K562 (cell line): ENCODE measurements at regions not wholly inside any gene's neighbourhood (a gene's known extent, or its start where the extent isn't known, plus 50 kb on each side); places are given as distances from the start of the nearest gene placed in this dataset.

ENCODE experiments used
- ATAC-seq: fragments of 200-7000 bp; cut with Tn5 transposase; 3 replicates; pipeline ENCODE4 v1.9.1; 2020; ENCODE audit warnings: moderate library complexity
- BruUV-seq: library from RNA; stranded (reverse); fragments of 400-500 nt; replicated peaks from 2 replicates; lab custom pipeline; 2021; lab: Mats Ljungman, UMichigan
- CTCF ChIA-PET: fragments of 300-600 bp; formaldehyde crosslinking; extraction: SDS; loops from one replicate; lab custom pipeline; 2021; ENCODE audit warnings: low intra/inter-chr PET ratio; lab: Yijun Ruan, JAX
- POLR2A ChIA-PET: fragments of 300-600, 350-650 bp; sonication (Branson Sonifier 250); formaldehyde crosslinking; extraction: SDS; loops from one replicate; lab custom pipeline; 2021; ENCODE audit warnings: antibody characterized with exemption, inconsistent platforms; lab: Yijun Ruan, JAX
- DNase-seq, 4 experiments: peaks; one replicate each; pipeline versions ENCODE4 v3.0.0 to v3.0.0-alpha.2; 2011 to 2018; ENCODE audit warnings: low spot score in 3 of 4, mixed read lengths in 3 of 4; ENCODE audit errors: extremely low read depth in 1 of 4
- FAIRE-seq: peaks from 2 replicates; lab custom pipeline; 2011; peaks lifted over from hg19 to GRCh38; lab: Jason Lieb, UNC
- H2AFZ ChIP-seq: 2 replicates; pipeline ENCODE4 v1.6.0; 2011; ENCODE audit warnings: low read depth, low read length, control low read depth, inconsistent platforms
- H3K27ac ChIP-seq: fragments of 200-600 bp; 3 replicates; pipeline ENCODE4 v1.8.0; 2011; ENCODE audit warnings: low read depth, mild to moderate bottlenecking, control low read depth, inconsistent platforms, low read length, moderate library complexity, mixed read lengths; ENCODE audit errors: extremely low read depth
- H3K27me3 ChIP-seq, 2 experiments: fragments of 300-600 bp in 1 of 2; 2 replicates in 1 of 2; 3 replicates in 1 of 2; pipeline versions ENCODE4 v1.6.0 to v1.8.0; 2011; ENCODE audit warnings: inconsistent platforms in 2 of 2, low read length in 2 of 2, mild to moderate bottlenecking in 1 of 2, mixed read lengths in 1 of 2, moderate library complexity in 1 of 2; ENCODE audit not compliant: control insufficient read depth in 2 of 2, insufficient read depth in 2 of 2
- H3K36me3 ChIP-seq: fragments of 300-600 bp; 3 replicates; pipeline ENCODE4 v1.8.0; 2011; ENCODE audit warnings: mild to moderate bottlenecking, low read length, inconsistent platforms; ENCODE audit not compliant: control insufficient read depth, insufficient read depth
- H3K4me1 ChIP-seq, 2 experiments: fragments of 200-600 bp in 1 of 2; replicated peaks in 1 of 2; 2 replicates in 1 of 2; 3 replicates in 1 of 2; pipeline versions ENCODE4 v1.5.1 to v1.8.0; 2011; ENCODE audit warnings: inconsistent platforms in 2 of 2, low read length in 2 of 2, mild to moderate bottlenecking in 1 of 2, mixed read lengths in 1 of 2, moderate library complexity in 1 of 2; ENCODE audit not compliant: control insufficient read depth in 2 of 2, insufficient read depth in 2 of 2
- H3K4me2 ChIP-seq: 2 replicates; pipeline ENCODE4 v1.6.1; 2011; ENCODE audit warnings: low read length, control low read depth, inconsistent platforms, mixed read lengths; ENCODE audit not compliant: insufficient read depth
- H3K4me3 ChIP-seq: fragments of 200-600 bp; sonication (generic), shearing (Covaris generic); 2 replicates; pipeline ENCODE4 v1.5.1; 2016; ENCODE audit warnings: control low read depth, inconsistent platforms
- H3K79me2 ChIP-seq: fragments of 200-600 bp; 3 replicates; pipeline ENCODE4 v1.8.0; 2011; ENCODE audit warnings: low read length, inconsistent platforms; ENCODE audit not compliant: control insufficient read depth, insufficient read depth
- H3K9ac ChIP-seq, 2 experiments: 2 replicates each; pipeline versions ENCODE4 v1.6.0 to v1.6.1; 2011; ENCODE audit warnings: low read depth in 2 of 2, low read length in 2 of 2, control low read depth in 1 of 2, inconsistent platforms in 1 of 2, mild to moderate bottlenecking in 1 of 2, mixed read lengths in 1 of 2; ENCODE audit not compliant: insufficient read depth in 1 of 2
- H3K9me1 ChIP-seq: one replicate; pipeline ENCODE4 v1.6.0; 2011; ENCODE audit warnings: inconsistent platforms, mild to moderate bottlenecking, low read length, moderate library complexity; ENCODE audit not compliant: control insufficient read depth, insufficient read depth
- H3K9me3 ChIP-seq: replicated peaks from 2 replicates; pipeline ENCODE4 v1.5.1; 2011; ENCODE audit warnings: low read depth, low read length, inconsistent platforms; ENCODE audit not compliant: control insufficient read depth, insufficient read depth
- H4K20me1 ChIP-seq: replicated peaks from 2 replicates; pipeline ENCODE4 v1.6.1; 2011; ENCODE audit warnings: low read length, inconsistent platforms, mixed read lengths; ENCODE audit not compliant: control insufficient read depth, insufficient read depth
- ADNP ChIP-seq: fragments of 200-800 bp; sonication (Bioruptor generic); IDR thresholded peaks from 2 replicates; pipeline ENCODE4 v1.6.1; 2016; ENCODE audit warnings: missing genetic modification characterization, missing compliant biosample characterization
- EP400 ChIP-seq: fragments of 450-650 bp; IDR thresholded peaks from 2 replicates; pipeline ENCODE4 v1.6.1; 2017; ENCODE audit warnings: antibody characterized with exemption, mild to moderate bottlenecking, moderate library complexity
- FOXA1 ChIP-seq: fragments of 450-650 bp; IDR thresholded peaks from 2 replicates; pipeline ENCODE4 v1.6.1; 2016; ENCODE audit warnings: mild to moderate bottlenecking, borderline replicate concordance
- IRF9 ChIP-seq: fragments of 450-650 bp; IDR thresholded peaks from 2 replicates; pipeline ENCODE4 v1.6.1; 2016; ENCODE audit warnings: missing biosample characterization, missing genetic modification characterization
- MAFK ChIP-seq: IDR thresholded peaks from 2 replicates; pipeline ENCODE4 v1.6.1; 2011; ENCODE audit warnings: low read length, improper control_type of control experiment
- MXD1 ChIP-seq: fragments of 250-450 bp; sonication (Bioruptor Pico); IDR thresholded peaks from 2 replicates; pipeline ENCODE4 v1.8.0; 2021; ENCODE audit warnings: borderline replicate concordance, mild to moderate bottlenecking, moderate library complexity; ENCODE audit not compliant: poor library complexity, severe bottlenecking
- NR1H2 ChIP-seq: sonication (generic); formaldehyde crosslinking; IDR thresholded peaks from 2 replicates; pipeline ENCODE4 v1.4.0; 2020; ENCODE audit warnings: mild to moderate bottlenecking, missing genetic modification reagents
- PHB2 ChIP-seq: fragments of 450-650 bp; IDR thresholded peaks from 2 replicates; pipeline ENCODE4 v1.6.1; 2017; ENCODE audit warnings: low read depth
- RAD51 ChIP-seq: fragments of 450-650 bp; IDR thresholded peaks from 2 replicates; pipeline ENCODE4 v1.7.1; 2016; ENCODE audit warnings: low read depth, mild to moderate bottlenecking, borderline replicate concordance
- RERE ChIP-seq: sonication (generic); formaldehyde crosslinking; IDR thresholded peaks from 2 replicates; pipeline ENCODE4 v1.8.0; 2023; ENCODE audit warnings: missing genetic modification reagents, mild to moderate bottlenecking, borderline replicate concordance
- SLC30A9 ChIP-seq: fragments of 250-450 bp; sonication (Bioruptor Pico); IDR thresholded peaks from 2 replicates; pipeline ENCODE4 v1.8.0; 2022; ENCODE audit warnings: mild to moderate bottlenecking, moderate library complexity
- SP2 ChIP-seq: IDR thresholded peaks from 2 replicates; pipeline ENCODE4 v1.6.1; 2011; ENCODE audit warnings: mild to moderate bottlenecking, low read depth, low read length, moderate library complexity; ENCODE audit not compliant: poor library complexity, severe bottlenecking; ENCODE audit errors: extremely low read depth
- XRCC5 ChIP-seq: fragments of 200-400 bp; formaldehyde crosslinking; IDR thresholded peaks from 2 replicates; pipeline ENCODE4 v1.6.1; 2017; ENCODE audit warnings: low read depth, mild to moderate bottlenecking, low read length
- ZNF134 ChIP-seq: fragments of 250-450 bp; sonication (Bioruptor Pico); conservative IDR thresholded peaks from 2 replicates; pipeline ENCODE4 v1.4.0; 2020
- ZNF263 ChIP-seq: sonication (generic); formaldehyde crosslinking; IDR thresholded peaks from 2 replicates; pipeline ENCODE4 v1.8.0; 2022; ENCODE audit warnings: mild to moderate bottlenecking, missing genetic modification reagents, borderline replicate concordance
- WGBS: fragments of 100-300 bp; shearing (Covaris generic); methylation state at CpG from one replicate; pipeline ENCODE4 v1.1.6; 2016; ENCODE audit warnings: low coverage, mixed read lengths; ENCODE audit not compliant: insufficient coverage; ENCODE audit errors: missing lambda C conversion rate; 5-methylcytosine and 5-hydroxymethylcytosine counted together
- in situ Hi-C: fragments of 300-500 bp; cut with MboI; formaldehyde crosslinking; loops from 4 replicates; pipeline ENCODE4 v1.15.0; 2018; ENCODE audit warnings: inconsistent platforms, mixed read lengths
- intact Hi-C: fragments of 100-400 bp; cut with micrococcal nuclease; formaldehyde crosslinking; loops from 2 replicates; pipeline ENCODE4 v1.14.2; 2022

GRCh38 chr2:130263606-130264005, 65.4 kb upstream of the TUBA3E start:
- no peak overlapping the region for H2AFZ ChIP-seq
- ChIA-PET POLR2A (interaction anchor here (0.7 to 1.3 kb wide), 2 partner anchors 10 to 126 kb away, joined by 4 read pairs; no protein-coding TSS in a partner anchor), CTCF (no interaction called here)
- no peaks in the 10 kb centered on the region for H3K4me1 ChIP-seq
- H3K27me3 ChIP-seq, result peaks cover 27 to 50% of the 10 kb centered on the region in 2 experiments
- no peak for ATAC-seq
- in situ Hi-C loops (no loop called here), intact Hi-C loops (no loop called here)
- no peak for TF ChIP-seq MXD1
- TF ChIP-seq ADNP, result no peak
- TF ChIP-seq MAFK, result no peak
- TF ChIP-seq PHB2, result no peak
- TF ChIP-seq ZNF134 (CRISPR knock-in tag), result no peak
- no peak for TF ChIP-seq XRCC5
- TF ChIP-seq SLC30A9 (CRISPR knock-in tag), result no peak
- no peak for TF ChIP-seq SP2
- no peak for TF ChIP-seq NR1H2 (CRISPR knock-in tag)
- no peak for TF ChIP-seq FOXA1
- no peak for TF ChIP-seq EP400
- TF ChIP-seq RAD51, result no peak
- TF ChIP-seq ZNF263, result no peak
- TF ChIP-seq IRF9 (tag), result no peak
- TF ChIP-seq RERE (CRISPR knock-in tag), result no peak
- no peaks in the 10 kb centered on the region for H3K9me3 ChIP-seq
- no peak overlapping the region for H3K4me3 ChIP-seq
- DNase-seq, result no peak
- 0% methylated on average over 6 of the region's 7 CpGs for WGBS
- no peaks in the 10 kb centered on the region for H3K79me2 ChIP-seq
- H3K9ac ChIP-seq, result no peak overlapping the region
- H3K27ac ChIP-seq, result no peak overlapping the region
- H3K4me2 ChIP-seq, result no peak overlapping the region
- no peak for FAIRE-seq
- H4K20me1 ChIP-seq, result no peaks in the 10 kb centered on the region
- H3K9me1 ChIP-seq, result no peaks in the 10 kb centered on the region
- H3K36me3 ChIP-seq, result no peaks in the 10 kb centered on the region
- no TSS peak for BruUV-seq
